Spleen (tissue), 11 donors: ENCODE measurements at regions not wholly inside any gene's neighbourhood (a gene's known extent, or its start where the extent isn't known, plus 50 kb on each side); places are given as distances from the start of the nearest gene placed in this dataset.

Experiments
- DNase-seq: peaks from one replicate; pipeline ENCODE4 v3.0.0-alpha.2; 2020
- H3K27ac ChIP-seq, 8 donors: fragments of 200-600 bp; sonication (generic) in 7 of 8; 1 replicate in 4 of 8; 2 replicates in 4 of 8; pipeline versions ENCODE4 v1.5.0 to v1.8.0; 2016 to 2021; ENCODE audit warnings: inconsistent platforms in 4 of 8, mild to moderate bottlenecking in 4 of 8, moderate library complexity in 1 of 8
- H3K27me3 ChIP-seq, 7 donors: fragments of 200-600 bp; sonication (generic) in 6 of 7; replicated peaks in 1 of 7; 1 replicate in 4 of 7; 2 replicates in 3 of 7; pipeline versions ENCODE4 v1.5.0 to v1.8.0; 2016 to 2021; ENCODE audit warnings: inconsistent platforms in 3 of 7, mild to moderate bottlenecking in 1 of 7
- H3K36me3 ChIP-seq, 6 donors: fragments of 200-600 bp; sonication (generic) in 5 of 6; 1 replicate in 4 of 6; 2 replicates in 2 of 6; pipeline versions ENCODE4 v1.5.0 to v1.8.0; 2016 to 2021; ENCODE audit warnings: inconsistent platforms in 2 of 6
- H3K4me1 ChIP-seq, 6 donors: fragments of 200-600 bp; sonication (generic) in 5 of 6; 1 replicate in 3 of 6; 2 replicates in 3 of 6; pipeline versions ENCODE4 v1.5.0 to v1.8.0; 2016 to 2021; ENCODE audit warnings: inconsistent platforms in 3 of 6
- H3K4me3 ChIP-seq, 8 donors: fragments of 200-600 bp; sonication (generic) in 7 of 8; 1 replicate in 4 of 8; 2 replicates in 4 of 8; pipeline versions ENCODE4 v1.5.0 to v1.8.0; 2016 to 2021; ENCODE audit warnings: inconsistent platforms in 4 of 8, mild to moderate bottlenecking in 4 of 8, moderate library complexity in 2 of 8
- H3K9me3 ChIP-seq, 8 donors: fragments of 200-600 bp; sonication (generic) in 7 of 8; 1 replicate in 4 of 8; 2 replicates in 4 of 8; pipeline versions ENCODE4 v1.5.0 to v1.8.0; 2016 to 2021; ENCODE audit warnings: inconsistent platforms in 4 of 8
- CTCF ChIP-seq, 11 experiments: fragments of 200-600 bp in 7 of 11; fragments of 450-650 bp in 4 of 11; sonication (generic) in 4 of 11; IDR thresholded peaks in 8 of 11; conservative IDR thresholded peaks in 3 of 11; 1 replicate in 7 of 11; 2 replicates in 4 of 11; pipeline versions ENCODE4 v1.4.0 to v1.8.0; 2016 to 2021; ENCODE audit warnings: antibody characterized with exemption in 11 of 11, inconsistent platforms in 4 of 11, mild to moderate bottlenecking in 1 of 11
- POLR2A ChIP-seq, 3 donors: fragments of 450-650 bp; IDR thresholded peaks; one replicate each; pipeline ENCODE4 v1.5.1; 2017; ENCODE audit warnings: antibody characterized with exemption in 3 of 3, mild to moderate bottlenecking in 1 of 3
- POLR2AphosphoS5 ChIP-seq, 3 donors: sonication (generic); formaldehyde crosslinking; IDR thresholded peaks; one replicate each; pipeline ENCODE4 v1.5.1; 2017; ENCODE audit warnings: antibody characterized with exemption in 3 of 3
- WGBS, 5 donors: extraction: QIAGEN DNeasy Blood & Tissue Kit in 3 of 5; methylation state at CpG; one replicate each; pipeline versions ENCODE4 v1.1.5 to v1.1.7; 2013 to 2018; 5-methylcytosine and 5-hydroxymethylcytosine counted together
- intact Hi-C: fragments of 100-400 bp; cut with DNase I; formaldehyde crosslinking; loops from one replicate; pipeline ENCODE4 v1.15.0; 2023; ENCODE audit warnings: low total_unique reads
- donor health status: healthy with polysubstance abuse.
- donor health status: DM: no; HTN: no; CAD: no; lungs with moderate emphysema.
- donor health status: DM: no; HTN: no; CAD: no.
- donor health status: Bipolar disorder and iron deficiency.
- donor health status: healthy.
- donor health status: DM: no; HTN: no; CAD: no.
- donor health status: DM: yes; HTN: yes; CAD: no.

- Histone ChIP-seq H3K27ac (no peak overlapping the region), H3K4me1 (no peaks in the 10 kb centered on the region), H3K9me3 (peaks cover 0 to 24% (median 14%) of the 10 kb centered on the region in 8 donors), H3K27me3 (no peaks in the 10 kb centered on the region), H3K36me3 (no peaks in the 10 kb centered on the region), H3K4me3 (no peak overlapping the region)
- 86 to 95% (median 88%) methylated on average over 1 of the region's 1 CpG for WGBS, 5 donors
- intact Hi-C loops: no loop called here
- TF ChIP-seq POLR2AphosphoS5 (IDR thresholded peaks at IDR 0.05): no peak
- no peak for TF ChIP-seq CTCF (IDR thresholded peaks at IDR 0.05 in 8 of 11, conservative IDR thresholded peaks at IDR 0.05 in 3 of 11)
- no peak for TF ChIP-seq POLR2A (IDR thresholded peaks at IDR 0.05)
- no peak for DNase-seq
Observed at GRCh38 chr9:22316645-22317044, 130.0 kb upstream of the DMRTA1 start.

GRCh38 chr9:22331533-22331932 lies 115.1 kb upstream of the DMRTA1 start:
- DNase-seq: no peak
- intact Hi-C loops: no loop called here
- TF ChIP-seq CTCF (IDR thresholded peaks at IDR 0.05 in 8 of 11, conservative IDR thresholded peaks at IDR 0.05 in 3 of 11) (no peak), POLR2AphosphoS5 (IDR thresholded peaks at IDR 0.05) (no peak), POLR2A (IDR thresholded peaks at IDR 0.05) (no peak)
- Histone ChIP-seq H3K36me3 (no peaks in the 10 kb centered on the region), H3K4me3 (no peak overlapping the region), H3K27me3 (no peaks in the 10 kb centered on the region), H3K27ac (no peak overlapping the region), H3K9me3 (peaks cover 0 to 14% (median 4%) of the 10 kb centered on the region in 8 donors), H3K4me1 (no peaks in the 10 kb centered on the region)

- H3K9me3 ChIP-seq: peaks cover 0 to 14% (median 4%) of the 10 kb centered on the region in 8 donors
- no peak overlapping the region for H3K27ac ChIP-seq
- no peak overlapping the region for H3K4me3 ChIP-seq
- DNase-seq: no peak
- H3K36me3 ChIP-seq: no peaks in the 10 kb centered on the region
- TF ChIP-seq POLR2A (IDR thresholded peaks at IDR 0.05): no peak
- no peak for TF ChIP-seq CTCF (IDR thresholded peaks at IDR 0.05 in 8 of 11, conservative IDR thresholded peaks at IDR 0.05 in 3 of 11)
- TF ChIP-seq POLR2AphosphoS5 (IDR thresholded peaks at IDR 0.05): no peak
- intact Hi-C loops: no loop called here
- no peaks in the 10 kb centered on the region for H3K27me3 ChIP-seq
- WGBS, 5 donors: 57 to 81% (median 68%) methylated on average over 1 of the region's 1 CpG
- no peaks in the 10 kb centered on the region for H3K4me1 ChIP-seq
Observed at GRCh38 chr9:22332202-22332601, 114.4 kb upstream of the DMRTA1 start.

- H3K27ac ChIP-seq: no peak overlapping the region
- no peaks in the 10 kb centered on the region for H3K27me3 ChIP-seq
- H3K9me3 ChIP-seq: no peaks in the 10 kb centered on the region
- 60 to 71% (median 61%) methylated on average over 1 of the region's 1 CpG for WGBS, 5 donors
- H3K36me3 ChIP-seq: no peaks in the 10 kb centered on the region
- H3K4me3 ChIP-seq: no peak overlapping the region
- no peaks in the 10 kb centered on the region for H3K4me1 ChIP-seq
- intact Hi-C loops: no loop called here
- no peak for DNase-seq
- TF ChIP-seq POLR2AphosphoS5 (IDR thresholded peaks at IDR 0.05) (no peak), POLR2A (IDR thresholded peaks at IDR 0.05) (no peak), CTCF (IDR thresholded peaks at IDR 0.05 in 8 of 11, conservative IDR thresholded peaks at IDR 0.05 in 3 of 11) (no peak)
Observed at GRCh38 chr9:22337261-22337660, 109.4 kb upstream of the DMRTA1 start.
